ENCODE measurements at regions not wholly inside any gene's neighbourhood (a gene's known extent, or its start where the extent isn't known, plus 50 kb on each side); places are given as distances from the start of the nearest gene placed in this dataset.

- TF ChIP-seq CEBPB (IDR thresholded peaks at IDR 0.05) (no peak), TCF12 (IDR thresholded peaks at IDR 0.05; ENCODE audit: low read depth) (no peak), FOXM1 (IDR thresholded peaks at IDR 0.05; ENCODE audit: borderline replicate concordance, low read depth) (no peak), YY1 (IDR thresholded peaks at IDR 0.05; ENCODE audit: low read depth) (no peak), REST (IDR thresholded peaks at IDR 0.05; ENCODE audit: low read depth) (no peak)
Observed at GRCh38 chr12:66048218-66048834, 82.2 kb downstream of the LLPH start.

GRCh38 chr12:66047411-66048021, 83.0 kb downstream of the LLPH start:
- TF ChIP-seq EP300 (IDR thresholded peaks at IDR 0.05; ENCODE audit: borderline replicate concordance): no peak
- TF ChIP-seq NFIC (IDR thresholded peaks at IDR 0.05): no peak
- TF ChIP-seq REST (IDR thresholded peaks at IDR 0.05; ENCODE audit: low read depth): no peak
- no peak for TF ChIP-seq TEAD4 (IDR thresholded peaks at IDR 0.05)
- no peak for TF ChIP-seq TCF12 (IDR thresholded peaks at IDR 0.05; ENCODE audit: low read depth)
- TF ChIP-seq ZBTB7A (IDR thresholded peaks at IDR 0.05; ENCODE audit: low read depth): no peak
- TF ChIP-seq TAF1 (IDR thresholded peaks at IDR 0.05; ENCODE audit: low read depth): no peak
- no peak for TF ChIP-seq FOXM1 (IDR thresholded peaks at IDR 0.05; ENCODE audit: borderline replicate concordance, low read depth)
- TF ChIP-seq CEBPB (IDR thresholded peaks at IDR 0.05): no peak
- no peak for TF ChIP-seq YY1 (IDR thresholded peaks at IDR 0.05; ENCODE audit: low read depth)
- no peak for TF ChIP-seq CREB1 (IDR thresholded peaks at IDR 0.05; ENCODE audit: low read depth)
- TF ChIP-seq RAD21 (IDR thresholded peaks at IDR 0.05; ENCODE audit: low read depth): no peak
- TF ChIP-seq MAX (IDR thresholded peaks at IDR 0.05): no peak
- TF ChIP-seq USF1 (IDR thresholded peaks at IDR 0.05): no peak
- TF ChIP-seq EGR1 (IDR thresholded peaks at IDR 0.05): no peak

- TF ChIP-seq CREB1 (IDR thresholded peaks at IDR 0.05; ENCODE audit: low read depth): no peak
- no peak for TF ChIP-seq REST (IDR thresholded peaks at IDR 0.05; ENCODE audit: low read depth)
- peak; percentile 63; the same call in 1 of the 2 replicates for TF ChIP-seq CEBPB (IDR thresholded peaks at IDR 0.05)
Observed at GRCh38 chr12:66045506-66045905, 85.0 kb downstream of the LLPH start.

GRCh38 chr12:66044731-66045130, 85.8 kb downstream of the LLPH start:
- TF ChIP-seq YY1 (IDR thresholded peaks at IDR 0.05; ENCODE audit: low read depth) (no peak), EP300 (IDR thresholded peaks at IDR 0.05; ENCODE audit: borderline replicate concordance) (no peak), USF1 (IDR thresholded peaks at IDR 0.05) (no peak), EGR1 (IDR thresholded peaks at IDR 0.05) (no peak), MAX (IDR thresholded peaks at IDR 0.05) (no peak), FOXM1 (IDR thresholded peaks at IDR 0.05; ENCODE audit: borderline replicate concordance, low read depth) (no peak), TCF12 (IDR thresholded peaks at IDR 0.05; ENCODE audit: low read depth) (no peak), CEBPB (IDR thresholded peaks at IDR 0.05) (no peak), NFIC (IDR thresholded peaks at IDR 0.05) (no peak)

GRCh38 chr12:66043035-66043434, 87.5 kb downstream of the LLPH start:
- TF ChIP-seq YY1 (IDR thresholded peaks at IDR 0.05; ENCODE audit: low read depth) (no peak), RAD21 (IDR thresholded peaks at IDR 0.05; ENCODE audit: low read depth) (no peak), EGR1 (IDR thresholded peaks at IDR 0.05) (no peak), MAX (IDR thresholded peaks at IDR 0.05) (no peak), USF1 (IDR thresholded peaks at IDR 0.05) (no peak), TCF12 (IDR thresholded peaks at IDR 0.05; ENCODE audit: low read depth) (no peak), TEAD4 (IDR thresholded peaks at IDR 0.05) (no peak), FOXM1 (IDR thresholded peaks at IDR 0.05; ENCODE audit: borderline replicate concordance, low read depth) (no peak), CREB1 (IDR thresholded peaks at IDR 0.05; ENCODE audit: low read depth) (no peak), EP300 (IDR thresholded peaks at IDR 0.05; ENCODE audit: borderline replicate concordance) (no peak), NFIC (IDR thresholded peaks at IDR 0.05) (no peak), CEBPB (IDR thresholded peaks at IDR 0.05) (no peak), REST (IDR thresholded peaks at IDR 0.05; ENCODE audit: low read depth) (no peak), ZBTB7A (IDR thresholded peaks at IDR 0.05; ENCODE audit: low read depth) (no peak), TAF1 (IDR thresholded peaks at IDR 0.05; ENCODE audit: low read depth) (no peak)

Measured in Ishikawa (cell line).